Astrocyte (in vitro differentiated cells and primary cell): ENCODE measurements at regions not wholly inside any gene's neighbourhood (a gene's known extent, or its start where the extent isn't known, plus 50 kb on each side); places are given as distances from the start of the nearest gene placed in this dataset.
"Not testable (repeated sequence)": the region's sequence is repeated elsewhere in the genome, so short reads cannot be mapped to it uniquely, and the experiment has no call there.

Experiments used
- EZH2 ChIP-seq: IDR thresholded peaks from 2 replicates; pipeline ENCODE4 v1.6.1; 2012; ENCODE audit warnings: mild to moderate bottlenecking, low read length, inconsistent platforms; ENCODE audit not compliant: insufficient read depth
- TF ChIP-seq, protein P1 (sequence below): IDR thresholded peaks from 2 replicates; pipeline ENCODE4 v1.5.1; 2011; ENCODE audit warnings: low read depth, mild to moderate bottlenecking, inconsistent platforms, low read length, moderate library complexity; ENCODE audit not compliant: insufficient read depth

DNA sequence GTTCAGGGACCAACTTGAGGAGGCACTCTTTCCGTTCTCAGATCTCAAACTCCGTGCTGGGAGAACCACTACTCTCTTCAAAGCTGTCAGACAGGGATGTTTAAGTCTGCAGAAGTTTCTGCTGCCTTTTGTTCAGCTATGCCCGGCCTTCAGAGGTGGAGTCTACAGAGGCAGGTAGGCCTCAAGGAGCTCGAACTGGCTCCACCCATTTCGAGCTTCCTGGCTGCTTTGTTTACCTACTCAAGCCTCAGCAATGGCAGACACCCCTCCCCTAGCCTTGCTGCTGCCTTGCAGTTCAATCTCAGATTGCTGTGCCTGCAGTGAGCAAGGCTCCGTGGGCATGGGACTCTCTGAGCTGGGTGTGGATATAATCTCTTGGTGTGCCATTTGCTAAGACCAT, 108.2 kb downstream of the DHRS2 start:
- not testable (repeated sequence) for TF ChIP-seq EZH2
- TF ChIP-seq, protein P1, sequence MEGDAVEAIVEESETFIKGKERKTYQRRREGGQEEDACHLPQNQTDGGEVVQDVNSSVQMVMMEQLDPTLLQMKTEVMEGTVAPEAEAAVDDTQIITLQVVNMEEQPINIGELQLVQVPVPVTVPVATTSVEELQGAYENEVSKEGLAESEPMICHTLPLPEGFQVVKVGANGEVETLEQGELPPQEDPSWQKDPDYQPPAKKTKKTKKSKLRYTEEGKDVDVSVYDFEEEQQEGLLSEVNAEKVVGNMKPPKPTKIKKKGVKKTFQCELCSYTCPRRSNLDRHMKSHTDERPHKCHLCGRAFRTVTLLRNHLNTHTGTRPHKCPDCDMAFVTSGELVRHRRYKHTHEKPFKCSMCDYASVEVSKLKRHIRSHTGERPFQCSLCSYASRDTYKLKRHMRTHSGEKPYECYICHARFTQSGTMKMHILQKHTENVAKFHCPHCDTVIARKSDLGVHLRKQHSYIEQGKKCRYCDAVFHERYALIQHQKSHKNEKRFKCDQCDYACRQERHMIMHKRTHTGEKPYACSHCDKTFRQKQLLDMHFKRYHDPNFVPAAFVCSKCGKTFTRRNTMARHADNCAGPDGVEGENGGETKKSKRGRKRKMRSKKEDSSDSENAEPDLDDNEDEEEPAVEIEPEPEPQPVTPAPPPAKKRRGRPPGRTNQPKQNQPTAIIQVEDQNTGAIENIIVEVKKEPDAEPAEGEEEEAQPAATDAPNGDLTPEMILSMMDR: not testable (repeated sequence)
